Activated naive CD4-positive, alpha-beta T cell treated with anti-CD3 and anti-CD28 coated beads, Interleukin-2, amount 50 U/mL, for 72 hours (primary cell): ENCODE measurements at regions not wholly inside any gene's neighbourhood (a gene's known extent, or its start where the extent isn't known, plus 50 kb on each side); places are given as distances from the start of the nearest gene placed in this dataset.

ENCODE experiments used
- ATAC-seq, 2 donors: fragments of 150-1000 bp; cut with Tn5 transposase; 2 replicates each; pipeline ENCODE4 v1.10.0; 2021; ENCODE audit warnings: mild to moderate bottlenecking in 2 of 2, moderate library complexity in 2 of 2
- DNase-seq, 2 donors: peaks; one replicate each; pipeline ENCODE4 v3.0.0; 2021 to 2022; ENCODE audit warnings: low spot score in 2 of 2
- H3K27ac Mint-ChIP-seq, 2 donors: one replicate each; pipeline ENCODE4 v1.8.0; 2022; ENCODE audit warnings: mild to moderate bottlenecking in 2 of 2, mixed read lengths in 2 of 2
- H3K36me3 Mint-ChIP-seq, 2 donors: one replicate each; pipeline ENCODE4 v1.8.0; 2022; ENCODE audit warnings: mixed read lengths in 2 of 2
- H3K9me3 Mint-ChIP-seq, 2 donors: one replicate each; pipeline ENCODE4 v1.8.0; 2022; ENCODE audit warnings: mixed read lengths in 2 of 2

GRCh38 chr12:42789808-42790760 is 200.5 kb upstream of the PRICKLE1 start:
- DNase-seq (no peak), ATAC-seq (no peak)
- H3K36me3 Mint-ChIP-seq, result no peaks in the 10 kb centered on the region
- H3K9me3 Mint-ChIP-seq, result no peaks in the 10 kb centered on the region
- H3K27ac Mint-ChIP-seq, result no peak overlapping the region

DNA sequence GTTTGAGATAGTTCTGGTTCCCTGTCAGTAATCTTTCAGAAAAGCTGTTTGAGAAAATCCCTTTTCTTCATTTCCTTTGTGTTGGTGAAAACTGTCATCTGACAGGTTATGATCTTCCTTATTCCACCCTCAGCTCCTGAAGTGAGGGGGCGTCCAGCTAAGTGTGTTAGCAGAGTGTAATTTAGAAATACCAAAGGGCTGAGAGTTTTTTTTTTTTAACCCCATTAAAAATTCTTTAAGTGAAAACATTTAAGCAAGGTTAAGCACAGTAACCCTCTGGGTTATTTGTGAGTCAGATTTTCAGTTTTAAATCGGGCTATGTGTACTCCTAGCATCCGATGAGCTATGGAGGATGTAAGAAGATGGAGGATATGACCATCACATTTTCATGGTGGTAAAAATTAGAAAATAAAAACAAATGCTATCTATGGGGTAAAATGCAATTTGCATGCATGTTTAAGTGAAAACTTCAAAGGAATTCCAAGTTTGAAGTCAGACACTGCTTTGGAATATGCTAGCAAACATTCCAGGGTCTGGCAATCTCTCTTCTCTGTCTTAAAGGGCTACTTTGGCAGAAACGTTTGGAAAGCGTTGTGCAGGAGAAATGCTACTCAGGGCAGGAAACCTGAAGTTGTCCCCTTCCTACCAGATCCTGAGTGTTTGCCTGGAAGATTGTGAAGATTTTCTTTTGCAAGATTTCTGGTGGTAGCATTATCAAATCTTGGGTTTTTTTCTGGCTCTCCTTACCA is 197.0 kb upstream of the PRICKLE1 start:
- H3K36me3 Mint-ChIP-seq, result no peaks in the 10 kb centered on the region
- DNase-seq (no peak), ATAC-seq (no peak)
- no peak overlapping the region for H3K27ac Mint-ChIP-seq
- H3K9me3 Mint-ChIP-seq, result peaks cover 0 to 3% of the 10 kb centered on the region in 2 donors

DNA sequence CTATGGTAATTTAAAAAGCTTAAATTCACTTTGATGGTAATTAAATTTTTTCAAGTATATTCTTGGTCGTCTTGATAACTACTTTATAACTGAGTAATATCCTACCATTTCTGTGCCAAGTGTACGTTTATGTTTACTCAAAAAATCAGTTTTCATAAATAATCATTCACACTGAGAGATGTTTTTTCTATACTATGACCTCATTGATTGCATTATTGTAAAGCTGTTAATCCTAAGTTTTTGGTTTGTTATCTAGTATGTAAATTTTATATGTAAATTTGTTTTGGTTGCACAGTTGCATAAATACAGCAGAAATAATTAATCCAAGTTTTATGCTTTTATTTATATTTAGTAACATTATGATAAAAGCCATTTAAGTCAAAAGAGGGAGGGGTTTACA is 196.4 kb upstream of the PRICKLE1 start:
- Mint-ChIP-seq H3K36me3 (no peaks in the 10 kb centered on the region), H3K9me3 (peaks cover 0 to 3% of the 10 kb centered on the region in 2 donors), H3K27ac (no peak overlapping the region)
- DNase-seq, result no peak
- no peak for ATAC-seq

- H3K27ac Mint-ChIP-seq, result no peak overlapping the region
- H3K36me3 Mint-ChIP-seq, result no peaks in the 10 kb centered on the region
- ATAC-seq (no peak), DNase-seq (no peak)
- peaks cover 0 to 3% of the 10 kb centered on the region in 2 donors for H3K9me3 Mint-ChIP-seq
These were observed 191.1 kb upstream of the PRICKLE1 start for GRCh38 chr12:42780671-42781070.

GRCh38 chr12:42779186-42779859 is 189.8 kb upstream of the PRICKLE1 start:
- Mint-ChIP-seq H3K36me3 (no peaks in the 10 kb centered on the region), H3K9me3 (peaks cover 0 to 3% of the 10 kb centered on the region in 2 donors), H3K27ac (no peak overlapping the region)
- ATAC-seq (no peak), DNase-seq (no peak)

GRCh38 chr12:42776396-42776795 is 186.8 kb upstream of the PRICKLE1 start:
- ATAC-seq (no peak), DNase-seq (no peak)
- Mint-ChIP-seq H3K36me3 (no peaks in the 10 kb centered on the region), H3K9me3 (peaks cover 4 to 9% of the 10 kb centered on the region in 2 donors), H3K27ac (no peak overlapping the region)

DNA sequence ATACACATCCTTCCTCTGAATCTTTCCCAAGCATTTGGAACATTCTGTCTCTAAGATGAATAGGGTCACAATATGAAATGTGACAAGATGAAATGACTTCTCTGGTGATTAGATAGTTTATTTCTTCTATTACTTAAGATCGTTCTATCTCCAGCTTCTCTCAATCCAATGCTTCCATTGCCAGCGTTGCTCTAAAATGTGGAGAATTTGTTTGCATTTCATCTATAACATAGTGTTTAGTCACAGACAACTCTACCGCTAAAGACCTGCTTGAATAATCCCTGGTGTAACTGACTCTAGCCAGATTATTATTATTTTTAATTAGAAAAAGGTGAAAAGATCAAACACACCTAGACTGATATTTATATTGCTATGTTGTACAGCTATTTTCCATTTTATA is 184.7 kb upstream of the PRICKLE1 start:
- ATAC-seq (no peak), DNase-seq (no peak)
- peaks cover 9 to 11% of the 10 kb centered on the region in 2 donors for H3K9me3 Mint-ChIP-seq
- H3K36me3 Mint-ChIP-seq, result no peaks in the 10 kb centered on the region
- no peak overlapping the region for H3K27ac Mint-ChIP-seq

DNA sequence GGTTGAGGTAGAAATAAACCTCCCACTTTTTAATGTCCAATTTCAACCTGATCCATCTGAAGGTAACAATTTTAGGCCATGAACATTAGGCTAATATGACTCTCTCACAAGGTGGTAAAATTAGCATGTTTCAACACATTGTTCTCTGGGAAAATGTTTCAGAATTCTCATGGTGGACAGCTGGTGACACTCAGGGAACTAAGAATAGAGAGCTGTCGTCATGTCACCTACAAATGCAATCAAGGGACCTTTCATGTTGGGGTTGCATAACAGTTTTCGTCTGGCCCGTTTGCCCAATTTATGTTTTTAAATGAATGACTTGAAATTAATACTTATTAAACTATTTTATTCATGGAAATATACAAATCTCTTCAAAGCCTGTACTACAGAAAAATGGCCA is 180.7 kb upstream of the PRICKLE1 start:
- DNase-seq, result no peak
- no peaks in the 10 kb centered on the region for H3K36me3 Mint-ChIP-seq
- no peak overlapping the region for H3K27ac Mint-ChIP-seq
- ATAC-seq, result no peak
- peaks cover 9 to 14% of the 10 kb centered on the region in 2 donors for H3K9me3 Mint-ChIP-seq

DNA sequence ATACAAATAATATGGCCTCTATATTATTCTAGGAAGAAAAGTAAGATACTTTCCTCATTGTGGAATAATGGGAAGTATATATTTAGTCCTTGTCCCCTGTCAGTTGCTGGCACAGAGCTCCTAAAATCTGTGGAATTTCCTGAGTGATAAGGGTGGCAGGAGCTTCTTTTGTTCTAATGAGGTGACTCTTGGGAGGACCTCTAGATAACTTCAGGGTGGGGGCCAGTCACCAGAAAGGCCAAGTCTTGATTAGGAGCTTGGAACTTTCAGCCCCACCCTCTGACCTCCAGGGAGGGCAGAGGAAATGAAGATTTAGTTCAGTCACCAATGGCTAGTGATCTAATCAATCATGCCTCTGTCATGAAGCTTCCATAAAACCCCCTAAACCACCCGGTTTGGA is 179.9 kb upstream of the PRICKLE1 start:
- Mint-ChIP-seq H3K9me3 (peaks cover 9 to 14% of the 10 kb centered on the region in 2 donors), H3K27ac (no peak overlapping the region), H3K36me3 (no peaks in the 10 kb centered on the region)
- DNase-seq (no peak), ATAC-seq (no peak)

- H3K27ac Mint-ChIP-seq, result no peak overlapping the region
- no peak for DNase-seq
- peaks cover 7 to 11% of the 10 kb centered on the region in 2 donors for H3K9me3 Mint-ChIP-seq
- H3K36me3 Mint-ChIP-seq, result no peaks in the 10 kb centered on the region
- no peak for ATAC-seq
These were observed 178.5 kb upstream of the PRICKLE1 start for GRCh38 chr12:42767998-42768397.

DNA sequence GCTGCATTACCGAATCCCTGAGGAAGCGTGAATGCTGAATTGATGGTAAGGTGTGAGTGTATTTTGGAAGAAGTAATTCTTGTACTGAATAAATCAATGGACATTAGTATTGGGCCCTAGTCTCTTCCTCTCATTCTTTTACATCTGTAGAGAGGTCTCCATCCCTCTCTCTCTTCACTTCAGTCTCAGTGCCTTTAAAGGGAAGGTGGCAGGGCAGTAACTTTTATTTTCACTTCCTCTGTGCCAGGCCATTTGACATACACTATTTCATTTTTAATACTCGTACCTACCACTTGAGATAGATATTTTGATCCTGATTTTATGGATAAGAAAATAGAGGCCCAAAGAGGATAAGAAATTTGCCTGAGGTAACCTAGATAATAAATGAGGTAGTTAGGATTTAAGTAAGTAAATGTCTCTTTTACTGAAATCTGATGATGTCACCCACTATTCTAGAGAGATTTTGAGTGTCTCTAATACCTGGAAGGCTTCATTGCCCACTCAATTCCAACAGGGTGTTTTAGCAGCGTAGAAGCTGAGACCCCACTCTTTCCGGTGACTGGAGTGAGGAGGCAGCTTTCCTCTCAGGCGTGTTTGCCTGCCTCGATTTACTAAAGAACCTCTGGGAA is 177.9 kb upstream of the PRICKLE1 start:
- H3K36me3 Mint-ChIP-seq, result no peaks in the 10 kb centered on the region
- no peak for ATAC-seq
- DNase-seq, result no peak
- no peak overlapping the region for H3K27ac Mint-ChIP-seq
- H3K9me3 Mint-ChIP-seq, result peaks cover 6 to 10% of the 10 kb centered on the region in 2 donors

DNA sequence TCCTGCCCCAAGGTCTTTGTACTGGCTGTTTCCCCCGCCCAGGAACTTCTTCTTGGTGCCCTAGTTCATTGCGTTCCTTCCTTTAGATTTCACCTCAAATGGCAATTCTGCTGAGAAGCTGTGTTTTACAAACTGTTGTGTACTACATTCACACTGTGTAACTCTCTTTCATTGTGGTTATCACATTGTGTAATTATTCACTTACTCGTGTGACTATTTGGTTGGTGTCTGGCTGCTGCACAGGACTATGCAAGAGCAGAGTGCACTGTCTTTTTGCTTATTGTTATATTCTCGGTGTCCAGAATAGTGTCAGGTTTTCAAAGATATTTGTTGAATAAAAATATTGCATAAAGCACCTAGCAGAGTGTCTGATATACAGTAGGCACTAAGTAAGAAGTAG is 177.2 kb upstream of the PRICKLE1 start:
- no peak overlapping the region for H3K27ac Mint-ChIP-seq
- no peaks in the 10 kb centered on the region for H3K36me3 Mint-ChIP-seq
- ATAC-seq, result no peak

DNA sequence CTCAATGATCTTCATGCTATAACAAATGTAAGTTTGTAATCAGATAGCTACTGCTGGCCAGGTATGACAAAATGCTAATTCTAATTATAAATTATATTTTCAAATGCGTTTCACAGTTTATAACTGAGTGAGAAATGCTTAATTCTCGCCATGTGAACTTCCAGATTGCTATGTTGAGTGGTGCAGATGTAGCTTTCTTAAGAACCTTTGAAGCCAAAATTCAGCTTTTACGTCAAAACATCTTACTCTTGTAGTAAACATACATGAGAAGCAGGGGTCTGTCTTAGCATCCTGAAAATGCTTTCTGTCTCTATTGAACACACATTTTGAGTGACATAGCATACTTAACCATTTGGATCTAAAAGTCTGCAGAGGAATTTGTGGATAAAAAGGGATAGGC is 176.5 kb upstream of the PRICKLE1 start:
- ATAC-seq, result no peak
- no peak overlapping the region for H3K27ac Mint-ChIP-seq
- DNase-seq, result no peak
- H3K9me3 Mint-ChIP-seq, result peaks cover 3 to 6% of the 10 kb centered on the region in 2 donors
- no peaks in the 10 kb centered on the region for H3K36me3 Mint-ChIP-seq

More for the DNA sequence above, 177.2 kb upstream of the PRICKLE1 start:
- peaks cover 6 to 9% of the 10 kb centered on the region in 2 donors for H3K9me3 Mint-ChIP-seq
- DNase-seq, result no peak

DNA sequence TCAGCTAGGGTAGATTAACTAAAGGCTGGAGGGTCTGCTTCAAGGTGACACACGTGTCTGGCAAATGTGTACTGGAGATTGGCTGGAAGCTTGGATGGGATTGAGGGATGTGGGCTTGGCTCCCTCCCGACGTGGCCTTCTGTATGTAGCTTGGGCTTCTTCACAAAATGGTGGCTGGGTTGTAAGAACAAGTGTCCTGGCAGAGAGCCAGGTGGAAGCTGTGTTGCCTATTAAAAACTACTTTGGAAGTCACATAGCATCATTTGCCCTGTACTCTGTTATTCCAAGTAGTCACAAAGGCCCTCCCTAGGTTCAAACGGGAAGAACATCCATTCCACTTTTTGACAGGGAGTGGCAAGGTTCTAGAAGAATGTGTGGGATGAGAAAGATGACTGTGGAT is 174.1 kb upstream of the PRICKLE1 start:
- no peak for ATAC-seq
- H3K9me3 Mint-ChIP-seq, result peaks cover 0 to 3% of the 10 kb centered on the region in 2 donors
- H3K27ac Mint-ChIP-seq, result no peak overlapping the region

DNA sequence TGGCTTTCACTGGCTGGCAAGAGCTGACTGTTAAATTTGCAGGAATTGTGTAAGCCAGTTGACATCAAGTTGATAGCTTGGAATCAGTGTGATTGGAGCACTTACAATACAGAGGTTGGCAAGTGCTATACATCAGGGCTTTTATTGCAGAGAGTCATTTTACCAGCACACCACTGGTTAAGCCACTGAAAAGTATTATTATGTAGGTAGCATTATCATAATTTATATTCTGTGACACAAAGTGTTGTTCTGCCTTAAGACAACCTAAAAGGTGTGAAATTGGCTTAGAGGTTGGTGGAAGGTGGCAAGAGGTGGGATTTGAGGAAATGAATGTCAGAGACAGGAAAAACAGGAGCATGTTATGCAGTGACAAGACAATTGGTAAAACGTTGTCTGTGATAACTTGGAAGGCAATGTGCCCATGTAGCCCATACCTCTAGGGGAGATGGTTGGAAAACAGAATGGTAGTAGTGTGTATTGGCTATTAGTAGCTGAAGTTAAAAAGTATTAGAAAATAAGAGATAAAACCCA is 172.9 kb upstream of the PRICKLE1 start:
- ATAC-seq, result no peak
- DNase-seq, result no peak

More for the DNA sequence above, 174.1 kb upstream of the PRICKLE1 start:
- no peaks in the 10 kb centered on the region for H3K36me3 Mint-ChIP-seq
- DNase-seq, result no peak

GRCh38 chr12:42761601-42762350 is 172.2 kb upstream of the PRICKLE1 start:
- no peaks in the 10 kb centered on the region for H3K36me3 Mint-ChIP-seq
- ATAC-seq (no peak), DNase-seq (no peak)
- no peak overlapping the region for H3K27ac Mint-ChIP-seq
- H3K9me3 Mint-ChIP-seq, result peaks cover 0 to 6% of the 10 kb centered on the region in 2 donors

More for the DNA sequence above, 172.9 kb upstream of the PRICKLE1 start:
- Mint-ChIP-seq H3K36me3 (no peaks in the 10 kb centered on the region), H3K27ac (no peak overlapping the region), H3K9me3 (peaks cover 0 to 6% of the 10 kb centered on the region in 2 donors)
